ENCODE measurements at regions not wholly inside any gene's neighbourhood (a gene's known extent, or its start where the extent isn't known, plus 50 kb on each side); places are given as distances from the start of the nearest gene placed in this dataset.

DNA sequence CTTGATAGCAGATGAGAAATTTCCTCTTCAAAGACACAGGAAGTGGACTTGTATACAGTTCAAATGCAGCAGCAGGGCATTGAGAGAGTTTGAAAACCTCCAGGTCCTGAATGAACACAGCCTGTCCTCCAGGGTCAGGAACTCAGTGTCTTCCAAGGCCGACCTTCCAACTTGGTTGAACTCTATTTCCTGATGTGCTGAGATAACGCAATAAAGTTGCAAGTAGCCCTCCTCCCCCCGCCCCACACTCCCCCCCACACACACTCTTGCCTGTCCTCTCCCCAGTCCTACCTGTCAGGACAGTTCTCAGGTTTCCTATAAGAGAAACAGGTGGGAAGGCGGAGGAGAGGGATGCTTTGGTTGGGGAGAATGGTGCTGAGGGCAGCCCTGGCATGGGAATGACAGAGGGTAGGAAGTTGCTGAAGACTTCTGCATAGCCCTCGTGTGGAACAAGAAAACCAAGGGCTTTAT lies 90.0 kb downstream of the CCDC71L start:
- H3K4me3 ChIP-seq, result no peak overlapping the region
- no peaks in the 10 kb centered on the region for H3K9me3 ChIP-seq
- no peaks in the 10 kb centered on the region for H3K36me3 ChIP-seq
- intact Hi-C loops (cut with DNase I; ENCODE audit: low total_unique reads), result no loop called here
- H3K27ac ChIP-seq, result no peak overlapping the region
- TF ChIP-seq, protein P1, sequence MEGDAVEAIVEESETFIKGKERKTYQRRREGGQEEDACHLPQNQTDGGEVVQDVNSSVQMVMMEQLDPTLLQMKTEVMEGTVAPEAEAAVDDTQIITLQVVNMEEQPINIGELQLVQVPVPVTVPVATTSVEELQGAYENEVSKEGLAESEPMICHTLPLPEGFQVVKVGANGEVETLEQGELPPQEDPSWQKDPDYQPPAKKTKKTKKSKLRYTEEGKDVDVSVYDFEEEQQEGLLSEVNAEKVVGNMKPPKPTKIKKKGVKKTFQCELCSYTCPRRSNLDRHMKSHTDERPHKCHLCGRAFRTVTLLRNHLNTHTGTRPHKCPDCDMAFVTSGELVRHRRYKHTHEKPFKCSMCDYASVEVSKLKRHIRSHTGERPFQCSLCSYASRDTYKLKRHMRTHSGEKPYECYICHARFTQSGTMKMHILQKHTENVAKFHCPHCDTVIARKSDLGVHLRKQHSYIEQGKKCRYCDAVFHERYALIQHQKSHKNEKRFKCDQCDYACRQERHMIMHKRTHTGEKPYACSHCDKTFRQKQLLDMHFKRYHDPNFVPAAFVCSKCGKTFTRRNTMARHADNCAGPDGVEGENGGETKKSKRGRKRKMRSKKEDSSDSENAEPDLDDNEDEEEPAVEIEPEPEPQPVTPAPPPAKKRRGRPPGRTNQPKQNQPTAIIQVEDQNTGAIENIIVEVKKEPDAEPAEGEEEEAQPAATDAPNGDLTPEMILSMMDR (IDR thresholded peaks at IDR 0.05 in 8 of 11, conservative IDR thresholded peaks at IDR 0.05 in 3 of 11), result no peak
- TF ChIP-seq POLR2A (IDR thresholded peaks at IDR 0.05) (no peak), POLR2AphosphoS5 (IDR thresholded peaks at IDR 0.05) (no peak)
- H3K27me3 ChIP-seq (replicated peaks in 1 of 7), result no peaks in the 10 kb centered on the region
- H3K4me1 ChIP-seq, result peaks cover 0 to 20% (median 4%) of the 10 kb centered on the region in 6 donors
- no peak for DNase-seq
- WGBS, 5 donors, result 46 to 77% (median 55%) methylated on average over 4 to 5 of the region's 5 CpGs

DNA sequence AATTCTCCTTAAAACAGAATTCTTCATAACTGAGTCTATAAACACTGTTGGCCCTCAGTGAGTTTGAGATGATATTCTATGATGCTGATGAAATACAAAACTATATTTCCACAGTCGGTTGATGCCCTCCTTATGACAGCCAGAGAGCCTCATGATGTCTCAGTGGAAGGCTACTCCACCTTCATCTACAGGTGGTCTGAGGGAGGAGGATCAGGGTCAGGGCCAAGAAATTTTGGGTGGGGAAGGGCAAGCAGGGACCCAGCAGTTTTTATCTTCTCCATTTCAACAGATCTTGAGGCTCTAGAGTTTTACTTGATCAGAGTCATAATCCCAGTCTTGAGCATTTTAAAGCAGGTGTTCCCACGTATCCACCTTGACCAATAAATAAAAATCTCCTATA lies 90.8 kb downstream of the CCDC71L start:
- H3K4me1 ChIP-seq, result peaks cover 0 to 20% (median 4%) of the 10 kb centered on the region in 6 donors
- intact Hi-C loops (cut with DNase I; ENCODE audit: low total_unique reads), result no loop called here
- no peaks in the 10 kb centered on the region for H3K36me3 ChIP-seq
- no peak for DNase-seq
- no peaks in the 10 kb centered on the region for H3K27me3 ChIP-seq (replicated peaks in 1 of 7)
- 88 to 95% (median 93%) methylated on average over 2 of the region's 2 CpGs for WGBS, 5 donors
- H3K4me3 ChIP-seq, result no peak overlapping the region
- no peak overlapping the region for H3K27ac ChIP-seq
- TF ChIP-seq POLR2A (IDR thresholded peaks at IDR 0.05), result no peak
- no peak for TF ChIP-seq POLR2AphosphoS5 (IDR thresholded peaks at IDR 0.05)
- TF ChIP-seq, protein P1 (IDR thresholded peaks at IDR 0.05 in 8 of 11, conservative IDR thresholded peaks at IDR 0.05 in 3 of 11), result no peak
- no peaks in the 10 kb centered on the region for H3K9me3 ChIP-seq

- Histone ChIP-seq H3K9me3 (no peaks in the 10 kb centered on the region), H3K4me1 (peaks cover 0 to 20% (median 4%) of the 10 kb centered on the region in 6 donors), H3K27me3 (replicated peaks in 1 of 7) (no peaks in the 10 kb centered on the region), H3K36me3 (no peaks in the 10 kb centered on the region), H3K27ac (no peak overlapping the region), H3K4me3 (no peak overlapping the region)
- TF ChIP-seq POLR2A (IDR thresholded peaks at IDR 0.05) (no peak), POLR2AphosphoS5 (IDR thresholded peaks at IDR 0.05) (no peak)
- TF ChIP-seq, protein P1 (IDR thresholded peaks at IDR 0.05 in 8 of 11, conservative IDR thresholded peaks at IDR 0.05 in 3 of 11), result no peak
- intact Hi-C loops (cut with DNase I; ENCODE audit: low total_unique reads), result no loop called here
- no peak for DNase-seq
- 81 to 95% (median 91%) methylated on average over 10 of the region's 10 CpGs for WGBS, 5 donors
These were observed 91.4 kb downstream of the CCDC71L start for GRCh38 chr7:106569500-106569929.

GRCh38 chr7:106568680-106569499 lies 92.1 kb downstream of the CCDC71L start:
- Histone ChIP-seq H3K4me3 (no peak overlapping the region), H3K9me3 (no peaks in the 10 kb centered on the region), H3K4me1 (peaks cover 0 to 20% (median 4%) of the 10 kb centered on the region in 6 donors), H3K36me3 (no peaks in the 10 kb centered on the region), H3K27me3 (replicated peaks in 1 of 7) (no peaks in the 10 kb centered on the region), H3K27ac (no peak overlapping the region)
- WGBS, 5 donors, result 63 to 77% (median 68%) methylated on average over 4 of the region's 4 CpGs
- TF ChIP-seq, protein P1 (IDR thresholded peaks at IDR 0.05 in 8 of 11, conservative IDR thresholded peaks at IDR 0.05 in 3 of 11), result no peak
- TF ChIP-seq POLR2A (IDR thresholded peaks at IDR 0.05), result no peak
- TF ChIP-seq POLR2AphosphoS5 (IDR thresholded peaks at IDR 0.05), result no peak
- intact Hi-C loops (cut with DNase I; ENCODE audit: low total_unique reads), result no loop called here
- DNase-seq, result no peak

Data from spleen (tissue), 11 donors.